ENCODE measurements at regions not wholly inside any gene's neighbourhood (a gene's known extent, or its start where the extent isn't known, plus 50 kb on each side); places are given as distances from the start of the nearest gene placed in this dataset.
"Not testable (repeated sequence)": the region's sequence is repeated elsewhere in the genome, so short reads cannot be mapped to it uniquely, and the experiment has no call there.

DNA sequence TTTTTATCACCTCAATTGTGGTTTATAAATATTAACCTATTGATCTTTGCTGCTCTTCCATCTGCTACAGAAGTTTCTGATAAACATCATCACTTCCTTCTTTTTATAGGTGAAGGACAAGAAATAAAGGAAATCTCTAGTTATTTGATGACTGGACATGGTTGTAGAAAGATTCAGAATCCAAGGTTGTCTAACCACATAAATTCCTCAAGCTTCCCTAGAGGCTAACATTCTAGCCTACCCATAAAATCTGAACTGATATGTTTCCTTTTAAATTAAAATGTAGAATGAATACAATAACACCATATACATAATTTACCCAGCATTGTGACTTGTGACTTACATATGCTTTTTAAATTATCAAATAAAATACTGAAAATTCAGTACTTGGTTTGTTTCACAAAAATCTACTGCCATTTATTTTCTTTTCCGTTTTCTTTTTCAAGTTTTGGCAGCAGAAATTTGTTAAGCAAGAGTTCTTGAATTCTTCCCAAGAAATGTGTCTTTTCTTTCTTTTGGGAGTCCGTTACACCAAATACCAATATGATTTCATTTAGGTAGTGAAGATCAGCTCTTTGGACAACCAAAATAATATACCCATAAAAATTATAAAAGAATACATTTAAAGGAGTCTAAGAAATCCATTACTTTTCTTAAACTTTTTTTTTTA lies 513.2 kb upstream of the ADGRL2 start:
- ATAC-seq (no peak), DNase-seq (no peak)
- intact Hi-C loops (cut with DNase I), result no loop called here

- intact Hi-C loops (cut with DNase I), result no loop called here
- no peak for ATAC-seq
- DNase-seq, result no peak
These were observed 530.7 kb upstream of the ADGRL2 start for GRCh38 chr1:81270051-81270450.

DNA sequence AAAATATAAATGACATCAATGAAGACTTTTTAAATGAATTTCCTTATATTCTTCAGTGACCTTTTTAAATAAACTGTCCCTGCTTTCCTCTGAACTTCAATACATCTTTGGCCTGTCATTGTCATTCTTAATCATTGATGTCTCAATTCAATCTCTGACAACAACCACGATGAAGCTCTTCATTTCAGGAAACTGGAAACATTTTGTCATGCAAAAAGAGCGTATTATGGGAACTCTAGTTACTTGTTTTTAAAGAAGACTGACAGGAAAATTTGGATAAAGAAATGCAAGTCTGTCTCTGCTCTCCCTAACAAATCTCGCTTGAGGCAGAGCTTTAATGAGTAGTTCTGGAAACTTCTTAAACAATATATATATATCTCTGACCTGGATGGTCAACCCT lies 535.8 kb upstream of the ADGRL2 start:
- intact Hi-C loops (cut with DNase I), result no loop called here
- DNase-seq, result no peak
- no peak for ATAC-seq

DNA sequence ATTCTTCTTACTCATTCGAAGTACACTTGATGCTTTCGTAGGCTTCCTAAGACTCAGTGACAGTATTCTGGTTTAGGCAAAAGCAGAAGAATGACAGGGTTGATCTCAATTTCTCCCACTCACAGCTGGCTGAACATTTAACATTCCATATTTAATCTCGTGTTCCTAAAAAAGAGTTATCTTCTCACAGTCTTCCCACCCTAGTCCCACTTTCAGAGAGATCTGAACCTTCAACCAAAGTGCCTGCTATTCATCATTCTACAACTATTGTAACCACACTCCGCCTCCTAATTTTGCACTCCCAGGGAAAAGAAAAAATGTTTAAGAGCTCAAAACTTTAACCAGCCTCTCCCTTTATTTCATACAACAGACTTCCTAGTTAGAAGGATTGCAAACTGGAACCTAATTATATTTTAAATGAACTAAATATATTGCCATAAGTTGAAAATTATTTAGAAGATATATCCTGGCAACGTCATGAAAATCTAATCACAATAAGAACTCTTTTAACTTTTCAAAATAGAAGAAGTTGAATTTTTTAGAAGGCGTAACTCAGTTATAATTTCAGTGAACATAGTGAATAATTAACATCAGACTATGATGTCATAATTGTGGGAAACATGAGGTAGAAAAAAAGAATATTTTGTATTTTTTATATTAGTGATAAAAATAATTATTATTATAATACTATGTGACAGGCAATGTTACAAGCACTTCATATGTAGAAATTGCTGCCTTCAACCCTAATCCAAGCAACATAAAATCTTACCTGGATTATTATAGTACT lies 540.9 kb upstream of the ADGRL2 start:
- ATAC-seq, result no peak
- intact Hi-C loops (cut with DNase I), result no loop called here
- no peak for DNase-seq

GRCh38 chr1:81254560-81254959 lies 546.2 kb upstream of the ADGRL2 start:
- no peak for ATAC-seq
- no peak for DNase-seq
- intact Hi-C loops (cut with DNase I), result no loop called here

DNA sequence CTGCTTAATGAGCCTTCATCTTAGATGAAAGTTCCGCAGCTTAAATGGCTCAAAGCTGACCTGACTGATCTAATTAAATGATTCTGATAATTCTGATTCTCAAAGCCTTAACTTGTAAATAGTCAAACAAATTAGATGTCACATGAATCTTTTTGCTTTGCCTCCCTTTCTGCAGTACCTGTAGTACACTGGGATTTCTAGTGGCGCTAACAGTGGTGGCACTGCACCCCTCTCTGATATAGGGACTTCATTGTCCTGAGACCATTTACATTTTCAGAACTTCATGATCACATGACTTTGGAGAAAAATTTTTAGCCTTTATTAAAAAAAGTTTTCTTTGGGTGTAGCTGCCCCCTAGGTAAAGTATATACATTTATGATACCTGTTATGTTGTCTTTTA lies 546.7 kb upstream of the ADGRL2 start:
- intact Hi-C loops (cut with DNase I), result no loop called here
- no peak for DNase-seq
- no peak for ATAC-seq

DNA sequence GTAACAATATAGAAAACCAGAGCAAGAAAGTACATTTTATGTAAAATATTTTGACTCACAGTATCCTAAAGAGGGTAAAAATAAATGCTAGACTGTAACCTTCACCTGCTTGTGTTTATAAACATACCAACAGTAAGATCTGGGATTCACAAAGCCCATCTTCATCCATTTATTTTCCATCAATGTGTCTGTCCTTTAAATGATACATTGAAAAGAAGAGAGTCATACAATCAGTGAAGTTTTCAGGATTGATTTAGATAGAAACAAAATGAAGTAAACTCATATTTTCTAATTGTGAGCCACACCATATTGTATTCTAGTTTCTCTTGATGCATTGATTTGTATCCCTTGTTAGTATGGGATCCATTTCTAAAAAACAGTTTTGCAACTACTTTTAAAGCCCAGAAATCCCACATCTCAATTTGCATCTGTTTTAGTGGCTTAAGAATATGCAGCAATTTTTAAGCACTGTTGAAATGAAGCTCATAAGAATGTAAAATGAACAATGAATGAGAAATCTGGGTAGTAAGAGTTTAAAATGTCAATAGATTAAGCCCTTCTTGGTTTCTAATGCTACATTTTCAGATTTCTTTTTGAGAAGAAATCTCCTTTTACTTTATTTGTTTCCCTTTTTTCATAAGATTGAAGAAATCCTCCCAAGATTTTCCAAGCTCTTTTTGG lies 548.1 kb upstream of the ADGRL2 start:
- no peak for DNase-seq
- no peak for ATAC-seq
- intact Hi-C loops (cut with DNase I), result no loop called here

- DNase-seq; intact Hi-C loops (cut with DNase I); ATAC-seq: not testable (repeated sequence)
These were observed 549.9 kb upstream of the ADGRL2 start for GRCh38 chr1:81250825-81251224.

- ATAC-seq; intact Hi-C loops (cut with DNase I); DNase-seq: not testable (repeated sequence)
These were observed 555.5 kb upstream of the ADGRL2 start for GRCh38 chr1:81245084-81245715.

- DNase-seq; ATAC-seq; intact Hi-C loops (cut with DNase I): not testable (repeated sequence)
These were observed 556.1 kb upstream of the ADGRL2 start for GRCh38 chr1:81244612-81245011.

GRCh38 chr1:81242103-81242502 lies 558.6 kb upstream of the ADGRL2 start:
- peak in 1 of 2 donors; percentile 30 for ATAC-seq

GRCh38 chr1:81238129-81238528 lies 562.6 kb upstream of the ADGRL2 start:
- no peak for DNase-seq
- no peak for ATAC-seq
- intact Hi-C loops (cut with DNase I), result no loop called here

More at GRCh38 chr1:81242103-81242502, 558.6 kb upstream of the ADGRL2 start:
- DNase-seq, result no peak
- intact Hi-C loops (cut with DNase I), result no loop called here

DNA sequence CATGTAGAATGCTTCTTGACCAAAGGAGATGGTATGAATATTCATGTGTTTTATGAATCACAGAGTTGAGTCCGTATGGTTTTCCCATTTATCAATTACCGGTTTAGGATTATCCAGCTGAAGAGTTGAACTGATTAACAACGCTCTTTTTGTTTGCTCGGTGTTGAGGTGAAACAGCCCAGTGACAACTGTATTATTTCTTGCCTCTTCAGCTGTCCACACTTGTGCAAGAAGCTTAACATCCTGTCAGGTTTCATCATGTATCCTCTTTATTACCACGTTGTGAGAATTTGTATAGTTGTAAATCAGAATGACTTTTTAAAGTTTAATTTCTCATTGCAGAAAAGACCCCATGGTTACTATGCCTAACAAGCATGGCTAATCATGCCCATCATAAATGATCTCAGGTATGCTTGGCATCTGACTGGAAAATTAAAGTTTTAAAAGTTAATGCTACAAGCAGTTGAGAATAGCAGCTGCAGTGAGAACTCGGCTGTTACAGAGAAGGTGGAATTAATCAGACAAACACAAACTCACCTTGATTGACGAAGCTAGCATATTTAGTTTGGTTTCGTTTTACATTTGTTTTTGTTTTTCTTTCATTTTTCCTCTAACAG lies 563.2 kb upstream of the ADGRL2 start:
- DNase-seq (no peak), ATAC-seq (no peak)
- intact Hi-C loops (cut with DNase I), result no loop called here

DNA sequence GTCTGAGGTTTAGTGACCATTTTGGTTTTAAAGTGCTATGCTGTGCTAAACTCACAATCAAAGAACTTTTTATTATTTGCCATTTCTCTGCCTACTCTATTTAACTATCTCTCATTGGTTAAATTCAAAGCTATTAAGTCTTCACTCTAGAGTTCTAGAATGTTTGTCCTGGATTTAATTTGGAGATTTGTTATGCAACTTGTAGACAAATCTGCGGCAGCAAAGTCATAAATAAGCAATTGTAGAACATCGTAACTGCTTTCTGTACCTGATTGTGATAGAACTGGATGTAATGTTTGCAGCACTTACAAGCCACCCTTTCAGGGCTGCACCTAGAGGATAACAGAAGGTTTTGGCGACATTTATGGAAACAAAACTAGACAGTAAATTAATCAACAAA lies 566.5 kb upstream of the ADGRL2 start:
- DNase-seq, result no peak
- ATAC-seq, result no peak
- intact Hi-C loops (cut with DNase I), result loop anchor here in 1 of 2 donors (5.0 kb wide), 1 partner anchor 73 kb away; no protein-coding TSS in a partner anchor

DNA sequence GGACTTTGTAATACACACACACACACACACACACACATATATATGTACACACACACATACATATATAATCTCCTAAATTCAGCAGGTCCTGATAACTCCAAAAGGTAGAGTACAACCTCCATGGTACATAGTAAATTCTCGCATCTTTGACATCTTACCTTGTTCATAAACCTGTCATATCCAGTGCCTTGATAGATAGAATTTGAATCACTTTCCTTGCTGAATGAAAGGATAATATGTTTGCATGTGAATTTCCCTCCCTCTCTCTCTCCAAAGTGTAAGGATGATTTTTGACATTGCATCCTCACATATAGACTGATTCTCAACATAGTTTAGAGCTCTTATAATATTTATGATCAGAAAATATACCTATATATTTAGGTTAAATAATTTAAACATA lies 567.1 kb upstream of the ADGRL2 start:
- intact Hi-C loops (cut with DNase I), result loop anchor here in 1 of 2 donors (5.0 kb wide), 1 partner anchor 74 kb away; no protein-coding TSS in a partner anchor
- no peak for ATAC-seq
- no peak for DNase-seq

GRCh38 chr1:81232420-81232819 lies 568.3 kb upstream of the ADGRL2 start:
- peak in 1 of 2 donors; percentile 34 for ATAC-seq
- intact Hi-C loops (cut with DNase I), result loop anchor here in 1 of 2 donors (5.0 kb wide), 1 partner anchor 75 kb away; no protein-coding TSS in a partner anchor
- DNase-seq, result no peak

DNA sequence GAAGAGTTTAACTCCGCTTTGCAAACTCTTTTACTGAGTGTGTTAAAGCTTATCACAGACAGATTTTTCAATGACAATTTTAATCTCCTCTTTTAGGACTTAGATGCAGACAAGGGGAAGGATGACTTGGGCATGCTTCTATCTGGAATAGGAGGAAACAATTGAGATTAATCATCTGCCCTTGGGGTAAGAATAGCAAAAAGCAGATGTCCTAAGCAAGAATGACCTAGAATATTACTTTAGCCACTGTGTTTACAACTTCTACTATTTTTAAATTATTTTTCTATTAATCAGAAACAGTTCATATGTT lies 569.0 kb upstream of the ADGRL2 start:
- DNase-seq, result no peak
- ATAC-seq, result no peak
- intact Hi-C loops (cut with DNase I), result loop anchor here in 1 of 2 donors (5.0 kb wide), 1 partner anchor 76 kb away; no protein-coding TSS in a partner anchor

- ATAC-seq, result no peak
- no peak for DNase-seq
- intact Hi-C loops (cut with DNase I), result loop anchor here in 1 of 2 donors (5.0 kb wide), 1 partner anchor 76 kb away; no protein-coding TSS in a partner anchor
These were observed 569.6 kb upstream of the ADGRL2 start for GRCh38 chr1:81230983-81231728.

Data from left cardiac atrium (tissue), 4 donors.